Astrocyte (in vitro differentiated cells and primary cell): ENCODE measurements at regions not wholly inside any gene's neighbourhood (a gene's known extent, or its start where the extent isn't known, plus 50 kb on each side); places are given as distances from the start of the nearest gene placed in this dataset.

Experiments
- DNase-seq: peaks from one replicate; pipeline ENCODE4 v3.0.0-alpha.2; 2010; ENCODE audit warnings: low read depth
- FAIRE-seq: peaks from 2 replicates; lab custom pipeline; 2011; peaks lifted over from hg19 to GRCh38; lab: Jason Lieb, UNC
- H2AFZ ChIP-seq: 2 replicates; pipeline ENCODE4 v1.6.0; 2012; ENCODE audit warnings: low read depth, low read length, inconsistent platforms
- H3K27ac ChIP-seq: 2 replicates; pipeline ENCODE4 v1.5.1; 2011; ENCODE audit warnings: low read depth, low read length, inconsistent platforms
- H3K27me3 ChIP-seq: 2 replicates; pipeline ENCODE4 v1.6.0; 2011; ENCODE audit warnings: low read length, inconsistent platforms; ENCODE audit not compliant: insufficient read depth
- H3K36me3 ChIP-seq: 2 replicates; pipeline ENCODE4 v1.5.1; 2011; ENCODE audit warnings: low read length, inconsistent platforms; ENCODE audit not compliant: insufficient read depth
- H3K4me1 ChIP-seq: 2 replicates; pipeline ENCODE4 v1.5.1; 2011; ENCODE audit warnings: low read length, inconsistent platforms; ENCODE audit not compliant: insufficient read depth
- H3K4me2 ChIP-seq: 2 replicates; pipeline ENCODE4 v1.6.0; 2012; ENCODE audit warnings: low read length, inconsistent platforms
- H3K4me3 ChIP-seq: 2 replicates; pipeline ENCODE4 v1.5.1; 2011; ENCODE audit warnings: low read depth, mild to moderate bottlenecking, low read length, inconsistent platforms; ENCODE audit not compliant: insufficient read depth
- H3K79me2 ChIP-seq: 2 replicates; pipeline ENCODE4 v1.6.0; 2012; ENCODE audit warnings: mild to moderate bottlenecking, low read length, inconsistent platforms; ENCODE audit not compliant: insufficient read depth
- H3K9ac ChIP-seq: 2 replicates; pipeline ENCODE4 v1.6.0; 2012; ENCODE audit warnings: mild to moderate bottlenecking, low read length, inconsistent platforms
- H3K9me3 ChIP-seq: 2 replicates; pipeline ENCODE4 v1.5.1; 2012; ENCODE audit warnings: low read depth, mild to moderate bottlenecking, low read length, inconsistent platforms; ENCODE audit not compliant: insufficient read depth
- H4K20me1 ChIP-seq: 2 replicates; pipeline ENCODE4 v1.6.0; 2012; ENCODE audit warnings: low read length, inconsistent platforms; ENCODE audit not compliant: insufficient read depth
- H3K27ac Mint-ChIP-seq: one replicate; pipeline ENCODE4 v1.8.0; 2021; ENCODE audit warnings: mild to moderate bottlenecking, mixed read lengths; ENCODE audit not compliant: unreplicated experiment
- H3K27me3 Mint-ChIP-seq: one replicate; pipeline ENCODE4 v1.8.0; 2021; ENCODE audit warnings: low read depth, mixed read lengths; ENCODE audit not compliant: unreplicated experiment
- H3K36me3 Mint-ChIP-seq: one replicate; pipeline ENCODE4 v1.8.0; 2021; ENCODE audit warnings: low read depth, mixed read lengths; ENCODE audit not compliant: unreplicated experiment
- H3K4me1 Mint-ChIP-seq: one replicate; pipeline ENCODE4 v1.8.0; 2021; ENCODE audit warnings: low read depth, mixed read lengths; ENCODE audit not compliant: unreplicated experiment
- H3K4me3 Mint-ChIP-seq: one replicate; pipeline ENCODE4 v1.8.0; 2021; ENCODE audit warnings: mild to moderate bottlenecking, moderate library complexity, mixed read lengths; ENCODE audit not compliant: unreplicated experiment
- H3K9me3 Mint-ChIP-seq: one replicate; pipeline ENCODE4 v1.8.0; 2021; ENCODE audit warnings: mild to moderate bottlenecking, mixed read lengths; ENCODE audit not compliant: unreplicated experiment
- EZH2 ChIP-seq: IDR thresholded peaks from 2 replicates; pipeline ENCODE4 v1.6.1; 2012; ENCODE audit warnings: mild to moderate bottlenecking, low read length, inconsistent platforms; ENCODE audit not compliant: insufficient read depth
- TF ChIP-seq, protein P1 (sequence below): IDR thresholded peaks from 2 replicates; pipeline ENCODE4 v1.5.1; 2011; ENCODE audit warnings: low read depth, mild to moderate bottlenecking, inconsistent platforms, low read length, moderate library complexity; ENCODE audit not compliant: insufficient read depth

- TF ChIP-seq, protein P1, sequence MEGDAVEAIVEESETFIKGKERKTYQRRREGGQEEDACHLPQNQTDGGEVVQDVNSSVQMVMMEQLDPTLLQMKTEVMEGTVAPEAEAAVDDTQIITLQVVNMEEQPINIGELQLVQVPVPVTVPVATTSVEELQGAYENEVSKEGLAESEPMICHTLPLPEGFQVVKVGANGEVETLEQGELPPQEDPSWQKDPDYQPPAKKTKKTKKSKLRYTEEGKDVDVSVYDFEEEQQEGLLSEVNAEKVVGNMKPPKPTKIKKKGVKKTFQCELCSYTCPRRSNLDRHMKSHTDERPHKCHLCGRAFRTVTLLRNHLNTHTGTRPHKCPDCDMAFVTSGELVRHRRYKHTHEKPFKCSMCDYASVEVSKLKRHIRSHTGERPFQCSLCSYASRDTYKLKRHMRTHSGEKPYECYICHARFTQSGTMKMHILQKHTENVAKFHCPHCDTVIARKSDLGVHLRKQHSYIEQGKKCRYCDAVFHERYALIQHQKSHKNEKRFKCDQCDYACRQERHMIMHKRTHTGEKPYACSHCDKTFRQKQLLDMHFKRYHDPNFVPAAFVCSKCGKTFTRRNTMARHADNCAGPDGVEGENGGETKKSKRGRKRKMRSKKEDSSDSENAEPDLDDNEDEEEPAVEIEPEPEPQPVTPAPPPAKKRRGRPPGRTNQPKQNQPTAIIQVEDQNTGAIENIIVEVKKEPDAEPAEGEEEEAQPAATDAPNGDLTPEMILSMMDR, result peak; percentile 91
- no peak for TF ChIP-seq EZH2
- Histone ChIP-seq H2AFZ (no peak overlapping the region), H4K20me1 (no peaks in the 10 kb centered on the region), H3K27ac (no peak overlapping the region), H3K4me2 (no peak overlapping the region), H3K36me3 (no peaks in the 10 kb centered on the region), H3K4me3 (no peak overlapping the region), H3K9me3 (no peaks in the 10 kb centered on the region), H3K4me1 (no peaks in the 10 kb centered on the region), H3K9ac (no peak overlapping the region), H3K27me3 (no peaks in the 10 kb centered on the region), H3K79me2 (no peaks in the 10 kb centered on the region)
- Mint-ChIP-seq H3K9me3 (no peaks in the 10 kb centered on the region), H3K4me3 (no peak overlapping the region), H3K36me3 (no peaks in the 10 kb centered on the region), H3K27ac (no peak overlapping the region), H3K27me3 (no peaks in the 10 kb centered on the region), H3K4me1 (peaks cover 3% of the 10 kb centered on the region)
- peak; percentile 63 for FAIRE-seq
- DNase-seq, result peak; percentile 21
Measured at GRCh38 chr18:30280861-30281470, 761.6 kb downstream of the DSC3 start.

DNA sequence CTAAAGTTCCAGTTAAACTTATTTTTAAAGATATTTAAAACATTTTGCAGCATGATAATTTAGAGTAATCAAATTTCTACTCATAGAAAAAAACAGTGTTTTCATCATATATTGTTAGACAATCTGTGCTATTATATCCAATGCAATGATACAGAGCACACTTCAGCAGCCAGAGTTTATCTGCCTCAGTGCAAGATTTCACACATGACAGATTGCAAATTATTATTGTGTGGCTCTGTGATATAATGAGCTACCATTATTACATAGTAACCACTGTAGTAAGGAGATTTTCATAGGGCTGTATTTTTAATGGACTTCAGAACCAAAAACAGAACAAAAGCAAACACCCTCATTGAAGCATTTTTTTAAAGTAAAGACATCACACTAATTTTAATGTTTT lies 762.4 kb downstream of the DSC3 start:
- no peak overlapping the region for H3K4me3 ChIP-seq
- H3K4me1 ChIP-seq, result no peaks in the 10 kb centered on the region
- no peak for DNase-seq
- H3K27me3 Mint-ChIP-seq, result no peaks in the 10 kb centered on the region
- no peak overlapping the region for H3K4me3 Mint-ChIP-seq
- H3K79me2 ChIP-seq, result no peaks in the 10 kb centered on the region
- no peak overlapping the region for H3K27ac ChIP-seq
- peaks cover 3% of the 10 kb centered on the region for H3K4me1 Mint-ChIP-seq
- no peak overlapping the region for H2AFZ ChIP-seq
- H3K9me3 ChIP-seq, result no peaks in the 10 kb centered on the region
- H3K27ac Mint-ChIP-seq, result no peak overlapping the region
- no peak for FAIRE-seq
- no peaks in the 10 kb centered on the region for H4K20me1 ChIP-seq
- TF ChIP-seq, protein P1, result no peak
- TF ChIP-seq EZH2, result no peak
- H3K27me3 ChIP-seq, result no peaks in the 10 kb centered on the region
- no peaks in the 10 kb centered on the region for H3K36me3 Mint-ChIP-seq
- no peak overlapping the region for H3K4me2 ChIP-seq
- H3K36me3 ChIP-seq, result no peaks in the 10 kb centered on the region
- H3K9ac ChIP-seq, result no peak overlapping the region
- H3K9me3 Mint-ChIP-seq, result no peaks in the 10 kb centered on the region

GRCh38 chr18:30277676-30278075 lies 764.9 kb downstream of the DSC3 start:
- FAIRE-seq (no peak), DNase-seq (no peak)
- Mint-ChIP-seq H3K36me3 (no peaks in the 10 kb centered on the region), H3K4me3 (no peak overlapping the region), H3K9me3 (no peaks in the 10 kb centered on the region), H3K27me3 (no peaks in the 10 kb centered on the region), H3K27ac (no peak overlapping the region), H3K4me1 (peaks cover 3% of the 10 kb centered on the region)
- Histone ChIP-seq H3K9me3 (no peaks in the 10 kb centered on the region), H3K79me2 (no peaks in the 10 kb centered on the region), H2AFZ (no peak overlapping the region), H3K27ac (no peak overlapping the region), H3K4me2 (no peak overlapping the region), H3K9ac (no peak overlapping the region), H4K20me1 (no peaks in the 10 kb centered on the region), H3K4me3 (no peak overlapping the region), H3K4me1 (no peaks in the 10 kb centered on the region), H3K36me3 (no peaks in the 10 kb centered on the region), H3K27me3 (no peaks in the 10 kb centered on the region)
- TF ChIP-seq, protein P1, result no peak
- TF ChIP-seq EZH2, result no peak
